ENCODE measurements at regions not wholly inside any gene's neighbourhood (a gene's known extent, or its start where the extent isn't known, plus 50 kb on each side); places are given as distances from the start of the nearest gene placed in this dataset.

GRCh38 chrX:139198936-139199335 lies 331.6 kb upstream of the F9 start:
- Histone ChIP-seq H3K36me3 (ENCODE audit: insufficient read depth, low read length) (no peaks in the 10 kb centered on the region), H3K4me2 (ENCODE audit: low read length) (no peak overlapping the region), H3K9me3 (replicated peaks; ENCODE audit: low read length) (no peaks in the 10 kb centered on the region), H3K4me1 (ENCODE audit: control insufficient read depth, insufficient read depth, low read length) (no peaks in the 10 kb centered on the region), H3K9ac (ENCODE audit: low read depth, low read length) (no peak overlapping the region), H3K27me3 (ENCODE audit: control insufficient read depth, insufficient read depth, low read length) (peaks cover 18% of the 10 kb centered on the region), H3K4me3 (ENCODE audit: low read length) (no peak overlapping the region)

- peaks cover 11% of the 10 kb centered on the region for H3K27me3 ChIP-seq (ENCODE audit: control insufficient read depth, insufficient read depth, low read length)
- H3K4me1 ChIP-seq (ENCODE audit: control insufficient read depth, insufficient read depth, low read length): no peaks in the 10 kb centered on the region
- H3K4me2 ChIP-seq (ENCODE audit: low read length): no peak overlapping the region
- H3K4me3 ChIP-seq (ENCODE audit: low read length): no peak overlapping the region
- H3K36me3 ChIP-seq (ENCODE audit: insufficient read depth, low read length): no peaks in the 10 kb centered on the region
- H3K9ac ChIP-seq (ENCODE audit: low read depth, low read length): no peak overlapping the region
- no peaks in the 10 kb centered on the region for H3K9me3 ChIP-seq (replicated peaks; ENCODE audit: low read length)
Measured at GRCh38 chrX:139196890-139197289, 333.6 kb upstream of the F9 start.

DNA sequence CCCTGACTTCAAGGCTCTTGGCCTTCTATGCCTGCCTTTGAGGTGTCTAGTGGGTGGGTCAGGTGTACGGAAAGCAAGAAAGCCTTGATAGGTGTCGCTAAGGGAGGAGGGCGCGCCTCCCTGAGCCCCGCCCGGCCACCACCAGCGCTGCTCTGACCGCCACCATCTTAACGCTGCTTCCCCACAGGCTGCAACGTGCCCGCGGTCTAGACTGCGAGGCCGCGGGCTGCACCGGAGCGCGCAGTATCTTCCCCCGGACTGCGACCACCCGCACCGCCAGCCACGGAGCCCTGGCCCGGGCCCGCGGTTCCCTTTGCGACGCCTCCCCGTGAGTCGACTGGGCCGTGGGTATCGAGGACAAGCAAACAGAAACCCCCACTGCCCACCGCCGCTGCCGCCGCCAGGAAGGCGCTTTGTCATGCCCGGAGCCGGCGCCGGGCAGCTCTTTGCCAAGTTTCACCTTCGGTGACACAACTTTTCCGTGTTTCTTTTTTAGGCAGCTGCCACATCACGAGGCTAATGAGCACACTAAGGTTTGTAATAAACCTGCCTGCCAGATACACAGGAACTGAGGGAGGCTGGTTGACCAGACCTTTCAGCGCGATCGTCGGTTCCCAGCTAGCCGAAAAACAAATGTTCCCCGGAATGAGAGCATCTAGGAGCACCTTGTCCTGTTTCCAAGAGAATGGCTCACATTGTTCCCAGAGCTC lies 335.8 kb upstream of the F9 start:
- Histone ChIP-seq H3K27me3 (ENCODE audit: control insufficient read depth, insufficient read depth, low read length) (peaks cover 11% of the 10 kb centered on the region), H3K4me1 (ENCODE audit: control insufficient read depth, insufficient read depth, low read length) (no peaks in the 10 kb centered on the region), H3K36me3 (ENCODE audit: insufficient read depth, low read length) (no peaks in the 10 kb centered on the region), H3K4me2 (ENCODE audit: low read length) (peak overlapping the region; percentile 79), H3K9me3 (replicated peaks; ENCODE audit: low read length) (no peaks in the 10 kb centered on the region), H3K9ac (ENCODE audit: low read depth, low read length) (peak overlapping the region; percentile 11), H3K4me3 (ENCODE audit: low read length) (peak overlapping the region; percentile 71)

DNA sequence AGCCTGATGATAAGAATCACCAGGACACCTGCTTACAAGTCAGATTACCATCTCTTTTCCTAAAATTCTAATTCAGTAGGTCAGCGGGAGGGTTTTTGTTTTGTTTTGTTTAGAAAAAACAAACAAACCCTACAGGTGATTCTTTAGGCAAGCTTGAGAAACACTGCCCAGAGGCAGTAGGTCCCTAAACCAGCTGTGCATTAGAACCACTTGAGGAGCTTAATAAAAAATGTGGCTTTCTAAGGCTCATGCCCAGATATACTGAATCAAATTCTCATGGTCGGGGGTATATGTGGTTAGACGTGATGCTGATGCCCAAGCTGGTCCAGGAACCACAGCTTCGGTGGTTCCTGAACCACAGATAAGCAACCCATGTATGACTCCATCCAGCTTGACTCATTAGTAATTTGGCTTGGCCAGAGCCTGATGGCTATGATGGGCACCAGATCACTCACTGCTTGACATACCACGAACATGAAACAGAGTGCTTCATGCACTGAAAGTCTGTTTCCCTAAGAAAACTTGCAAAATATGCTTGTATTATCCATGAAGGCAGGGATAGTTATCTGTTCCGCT lies 338.1 kb upstream of the F9 start:
- H3K4me1 ChIP-seq (ENCODE audit: control insufficient read depth, insufficient read depth, low read length): no peaks in the 10 kb centered on the region
- H3K4me3 ChIP-seq (ENCODE audit: low read length): no peak overlapping the region
- no peak overlapping the region for H3K4me2 ChIP-seq (ENCODE audit: low read length)
- no peaks in the 10 kb centered on the region for H3K36me3 ChIP-seq (ENCODE audit: insufficient read depth, low read length)
- H3K27me3 ChIP-seq (ENCODE audit: control insufficient read depth, insufficient read depth, low read length): peaks cover 11% of the 10 kb centered on the region
- no peaks in the 10 kb centered on the region for H3K9me3 ChIP-seq (replicated peaks; ENCODE audit: low read length)
- H3K9ac ChIP-seq (ENCODE audit: low read depth, low read length): no peak overlapping the region

GRCh38 chrX:139191746-139192385 lies 338.7 kb upstream of the F9 start:
- Histone ChIP-seq H3K4me2 (ENCODE audit: low read length) (no peak overlapping the region), H3K27me3 (ENCODE audit: control insufficient read depth, insufficient read depth, low read length) (peaks cover 11% of the 10 kb centered on the region), H3K4me3 (ENCODE audit: low read length) (no peak overlapping the region), H3K4me1 (ENCODE audit: control insufficient read depth, insufficient read depth, low read length) (no peaks in the 10 kb centered on the region), H3K9ac (ENCODE audit: low read depth, low read length) (no peak overlapping the region), H3K36me3 (ENCODE audit: insufficient read depth, low read length) (no peaks in the 10 kb centered on the region), H3K9me3 (replicated peaks; ENCODE audit: low read length) (no peaks in the 10 kb centered on the region)

- Histone ChIP-seq H3K4me1 (ENCODE audit: control insufficient read depth, insufficient read depth, low read length) (no peaks in the 10 kb centered on the region), H3K9ac (ENCODE audit: low read depth, low read length) (no peak overlapping the region), H3K36me3 (ENCODE audit: insufficient read depth, low read length) (no peaks in the 10 kb centered on the region), H3K4me2 (ENCODE audit: low read length) (no peak overlapping the region), H3K27me3 (ENCODE audit: control insufficient read depth, insufficient read depth, low read length) (peaks cover 11% of the 10 kb centered on the region), H3K4me3 (ENCODE audit: low read length) (no peak overlapping the region), H3K9me3 (replicated peaks; ENCODE audit: low read length) (no peaks in the 10 kb centered on the region)
Measured at GRCh38 chrX:139191286-139191685, 339.3 kb upstream of the F9 start.

- Histone ChIP-seq H3K4me3 (ENCODE audit: low read length) (no peak overlapping the region), H3K36me3 (ENCODE audit: insufficient read depth, low read length) (no peaks in the 10 kb centered on the region), H3K4me1 (ENCODE audit: control insufficient read depth, insufficient read depth, low read length) (no peaks in the 10 kb centered on the region), H3K4me2 (ENCODE audit: low read length) (no peak overlapping the region), H3K27me3 (ENCODE audit: control insufficient read depth, insufficient read depth, low read length) (no peaks in the 10 kb centered on the region), H3K9ac (ENCODE audit: low read depth, low read length) (no peak overlapping the region), H3K9me3 (replicated peaks; ENCODE audit: low read length) (no peaks in the 10 kb centered on the region)
Measured at GRCh38 chrX:139187738-139188137, 342.8 kb upstream of the F9 start.

DNA sequence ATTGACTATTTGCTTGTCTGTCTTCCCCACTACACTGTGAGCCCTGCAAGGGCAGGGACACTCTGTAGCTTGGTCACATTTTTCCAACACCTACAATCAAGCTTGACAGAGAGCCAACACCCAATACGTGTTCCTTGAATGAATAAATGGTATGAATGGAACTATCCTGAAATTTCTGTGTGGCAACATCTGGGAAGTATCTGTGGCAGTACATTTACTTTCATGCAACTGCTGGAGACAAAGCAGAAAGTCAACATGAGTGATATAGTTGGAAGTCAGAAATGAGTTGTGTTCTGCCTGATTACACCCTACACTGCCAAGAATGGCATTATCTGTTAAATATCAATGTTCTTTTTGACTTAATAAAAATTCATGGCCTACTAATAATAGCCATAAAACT lies 343.5 kb upstream of the F9 start:
- no peak overlapping the region for H3K4me3 ChIP-seq (ENCODE audit: low read length)
- no peaks in the 10 kb centered on the region for H3K9me3 ChIP-seq (replicated peaks; ENCODE audit: low read length)
- no peak overlapping the region for H3K9ac ChIP-seq (ENCODE audit: low read depth, low read length)
- no peaks in the 10 kb centered on the region for H3K4me1 ChIP-seq (ENCODE audit: control insufficient read depth, insufficient read depth, low read length)
- H3K27me3 ChIP-seq (ENCODE audit: control insufficient read depth, insufficient read depth, low read length): no peaks in the 10 kb centered on the region
- no peak overlapping the region for H3K4me2 ChIP-seq (ENCODE audit: low read length)
- H3K36me3 ChIP-seq (ENCODE audit: insufficient read depth, low read length): no peaks in the 10 kb centered on the region

- H3K4me2 ChIP-seq (ENCODE audit: low read length): no peak overlapping the region
- no peaks in the 10 kb centered on the region for H3K9me3 ChIP-seq (replicated peaks; ENCODE audit: low read length)
- no peak overlapping the region for H3K9ac ChIP-seq (ENCODE audit: low read depth, low read length)
- H3K36me3 ChIP-seq (ENCODE audit: insufficient read depth, low read length): no peaks in the 10 kb centered on the region
- H3K4me3 ChIP-seq (ENCODE audit: low read length): no peak overlapping the region
- no peaks in the 10 kb centered on the region for H3K4me1 ChIP-seq (ENCODE audit: control insufficient read depth, insufficient read depth, low read length)
- no peaks in the 10 kb centered on the region for H3K27me3 ChIP-seq (ENCODE audit: control insufficient read depth, insufficient read depth, low read length)
Measured at GRCh38 chrX:139179592-139179991, 350.9 kb upstream of the F9 start.

DNA sequence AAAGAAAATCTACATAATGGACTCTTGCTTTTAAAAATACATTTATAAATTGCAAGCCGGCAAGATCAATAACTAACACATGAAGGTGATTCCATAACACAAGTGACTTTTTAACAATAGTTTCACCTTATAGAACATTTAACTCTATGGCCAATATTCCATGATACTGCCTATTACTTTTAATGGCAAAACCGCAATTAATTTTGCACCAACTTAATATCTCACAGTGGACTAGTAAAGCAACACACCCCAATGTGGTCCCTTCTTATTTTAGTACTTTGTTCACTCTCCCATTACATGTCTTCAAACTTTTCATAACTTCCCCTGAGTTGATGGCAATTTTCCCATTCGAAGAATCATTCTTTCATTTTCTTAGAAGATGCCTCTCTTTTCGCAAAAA lies 351.6 kb upstream of the F9 start:
- no peaks in the 10 kb centered on the region for H3K36me3 ChIP-seq (ENCODE audit: insufficient read depth, low read length)

DNA sequence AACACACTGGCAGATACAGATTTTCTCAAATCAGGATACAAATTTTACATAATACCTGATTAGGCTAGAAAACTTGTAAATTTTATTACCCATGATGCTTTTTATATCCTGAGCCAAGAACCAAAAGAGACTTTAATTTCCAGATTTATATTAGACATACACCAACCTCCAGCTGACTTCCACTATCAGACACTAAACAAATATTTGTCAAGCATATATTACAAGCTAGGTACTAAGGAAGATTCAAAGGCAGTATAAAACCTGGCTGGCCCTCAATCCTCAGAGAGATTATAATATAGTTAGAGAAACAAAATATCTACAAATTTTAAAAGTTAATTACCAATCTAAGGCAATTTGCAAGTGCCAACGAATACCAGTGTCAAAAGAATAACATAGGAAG lies 357.8 kb upstream of the F9 start:
- H3K4me2 ChIP-seq (ENCODE audit: low read length): no peak overlapping the region
- no peaks in the 10 kb centered on the region for H3K4me1 ChIP-seq (ENCODE audit: control insufficient read depth, insufficient read depth, low read length)
- H3K9ac ChIP-seq (ENCODE audit: low read depth, low read length): no peak overlapping the region
- H3K4me3 ChIP-seq (ENCODE audit: low read length): no peak overlapping the region
- no peaks in the 10 kb centered on the region for H3K9me3 ChIP-seq (replicated peaks; ENCODE audit: low read length)
- no peaks in the 10 kb centered on the region for H3K27me3 ChIP-seq (ENCODE audit: control insufficient read depth, insufficient read depth, low read length)
- H3K36me3 ChIP-seq (ENCODE audit: insufficient read depth, low read length): no peaks in the 10 kb centered on the region

More for the DNA sequence above, 351.6 kb upstream of the F9 start:
- H3K4me2 ChIP-seq (ENCODE audit: low read length): no peak overlapping the region
- H3K9ac ChIP-seq (ENCODE audit: low read depth, low read length): no peak overlapping the region
- no peaks in the 10 kb centered on the region for H3K4me1 ChIP-seq (ENCODE audit: control insufficient read depth, insufficient read depth, low read length)
- H3K4me3 ChIP-seq (ENCODE audit: low read length): no peak overlapping the region
- H3K27me3 ChIP-seq (ENCODE audit: control insufficient read depth, insufficient read depth, low read length): no peaks in the 10 kb centered on the region
- H3K9me3 ChIP-seq (replicated peaks; ENCODE audit: low read length): no peaks in the 10 kb centered on the region
